ENCODE measurements at regions not wholly inside any gene's neighbourhood (a gene's known extent, or its start where the extent isn't known, plus 50 kb on each side); places are given as distances from the start of the nearest gene placed in this dataset.

DNA sequence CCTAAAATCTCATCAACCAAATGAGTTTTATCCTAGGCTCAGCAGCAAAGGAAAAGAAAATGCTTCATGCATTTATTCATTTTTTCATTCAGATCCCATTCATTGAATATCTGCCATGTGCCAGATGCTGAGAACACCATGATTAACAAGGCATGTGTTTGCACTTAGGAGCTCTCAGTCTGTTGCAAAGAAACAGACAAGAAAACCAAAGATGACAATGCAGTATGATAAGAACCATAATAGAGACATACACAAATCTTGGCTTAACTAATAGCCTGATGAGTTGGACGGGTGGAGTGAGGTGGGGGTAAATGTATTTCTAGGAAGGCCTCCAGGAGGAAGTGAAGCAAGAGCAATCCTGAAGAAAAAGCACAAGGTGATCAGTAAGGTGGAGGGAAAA, 177.8 kb upstream of the SCN7A start:
- TF ChIP-seq, protein P1, sequence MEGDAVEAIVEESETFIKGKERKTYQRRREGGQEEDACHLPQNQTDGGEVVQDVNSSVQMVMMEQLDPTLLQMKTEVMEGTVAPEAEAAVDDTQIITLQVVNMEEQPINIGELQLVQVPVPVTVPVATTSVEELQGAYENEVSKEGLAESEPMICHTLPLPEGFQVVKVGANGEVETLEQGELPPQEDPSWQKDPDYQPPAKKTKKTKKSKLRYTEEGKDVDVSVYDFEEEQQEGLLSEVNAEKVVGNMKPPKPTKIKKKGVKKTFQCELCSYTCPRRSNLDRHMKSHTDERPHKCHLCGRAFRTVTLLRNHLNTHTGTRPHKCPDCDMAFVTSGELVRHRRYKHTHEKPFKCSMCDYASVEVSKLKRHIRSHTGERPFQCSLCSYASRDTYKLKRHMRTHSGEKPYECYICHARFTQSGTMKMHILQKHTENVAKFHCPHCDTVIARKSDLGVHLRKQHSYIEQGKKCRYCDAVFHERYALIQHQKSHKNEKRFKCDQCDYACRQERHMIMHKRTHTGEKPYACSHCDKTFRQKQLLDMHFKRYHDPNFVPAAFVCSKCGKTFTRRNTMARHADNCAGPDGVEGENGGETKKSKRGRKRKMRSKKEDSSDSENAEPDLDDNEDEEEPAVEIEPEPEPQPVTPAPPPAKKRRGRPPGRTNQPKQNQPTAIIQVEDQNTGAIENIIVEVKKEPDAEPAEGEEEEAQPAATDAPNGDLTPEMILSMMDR (IDR thresholded peaks at IDR 0.05; ENCODE audit: low read length): no peak
- no peak for TF ChIP-seq EZH2 (IDR thresholded peaks at IDR 0.05; ENCODE audit: borderline replicate concordance, low read length)

Data from OCI-LY1 (cell line).